ENCODE measurements at regions not wholly inside any gene's neighbourhood (a gene's known extent, or its start where the extent isn't known, plus 50 kb on each side); places are given as distances from the start of the nearest gene placed in this dataset.

DNA sequence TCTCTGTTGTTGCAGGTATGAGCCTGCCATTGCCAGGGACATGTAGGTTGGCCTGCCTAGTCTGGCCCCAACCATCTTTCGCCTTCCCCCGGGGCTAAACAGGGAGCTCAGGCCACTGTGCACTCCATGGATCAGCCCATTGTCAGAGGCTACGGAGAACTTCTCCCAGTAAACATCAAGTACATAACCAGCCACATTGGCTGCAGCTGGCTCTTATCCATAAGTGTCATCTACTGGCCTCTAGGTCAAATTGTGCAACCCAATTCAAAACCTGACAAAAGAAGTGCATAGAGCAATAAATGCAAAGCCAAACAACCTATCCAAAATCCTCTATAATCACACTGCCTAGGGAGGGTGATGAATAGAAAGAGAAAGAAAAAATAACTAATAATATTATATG, 418.1 kb upstream of the DCC start (continued):
- TF ChIP-seq, protein P1, sequence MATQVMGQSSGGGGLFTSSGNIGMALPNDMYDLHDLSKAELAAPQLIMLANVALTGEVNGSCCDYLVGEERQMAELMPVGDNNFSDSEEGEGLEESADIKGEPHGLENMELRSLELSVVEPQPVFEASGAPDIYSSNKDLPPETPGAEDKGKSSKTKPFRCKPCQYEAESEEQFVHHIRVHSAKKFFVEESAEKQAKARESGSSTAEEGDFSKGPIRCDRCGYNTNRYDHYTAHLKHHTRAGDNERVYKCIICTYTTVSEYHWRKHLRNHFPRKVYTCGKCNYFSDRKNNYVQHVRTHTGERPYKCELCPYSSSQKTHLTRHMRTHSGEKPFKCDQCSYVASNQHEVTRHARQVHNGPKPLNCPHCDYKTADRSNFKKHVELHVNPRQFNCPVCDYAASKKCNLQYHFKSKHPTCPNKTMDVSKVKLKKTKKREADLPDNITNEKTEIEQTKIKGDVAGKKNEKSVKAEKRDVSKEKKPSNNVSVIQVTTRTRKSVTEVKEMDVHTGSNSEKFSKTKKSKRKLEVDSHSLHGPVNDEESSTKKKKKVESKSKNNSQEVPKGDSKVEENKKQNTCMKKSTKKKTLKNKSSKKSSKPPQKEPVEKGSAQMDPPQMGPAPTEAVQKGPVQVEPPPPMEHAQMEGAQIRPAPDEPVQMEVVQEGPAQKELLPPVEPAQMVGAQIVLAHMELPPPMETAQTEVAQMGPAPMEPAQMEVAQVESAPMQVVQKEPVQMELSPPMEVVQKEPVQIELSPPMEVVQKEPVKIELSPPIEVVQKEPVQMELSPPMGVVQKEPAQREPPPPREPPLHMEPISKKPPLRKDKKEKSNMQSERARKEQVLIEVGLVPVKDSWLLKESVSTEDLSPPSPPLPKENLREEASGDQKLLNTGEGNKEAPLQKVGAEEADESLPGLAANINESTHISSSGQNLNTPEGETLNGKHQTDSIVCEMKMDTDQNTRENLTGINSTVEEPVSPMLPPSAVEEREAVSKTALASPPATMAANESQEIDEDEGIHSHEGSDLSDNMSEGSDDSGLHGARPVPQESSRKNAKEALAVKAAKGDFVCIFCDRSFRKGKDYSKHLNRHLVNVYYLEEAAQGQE (IDR thresholded peaks at IDR 0.05; ENCODE audit: low read depth), result no peak
- TF ChIP-seq TCF7L2 (IDR thresholded peaks at IDR 0.05; ENCODE audit: borderline replicate concordance, extremely low read depth, insufficient read depth, insufficient read length), result no peak

DNA sequence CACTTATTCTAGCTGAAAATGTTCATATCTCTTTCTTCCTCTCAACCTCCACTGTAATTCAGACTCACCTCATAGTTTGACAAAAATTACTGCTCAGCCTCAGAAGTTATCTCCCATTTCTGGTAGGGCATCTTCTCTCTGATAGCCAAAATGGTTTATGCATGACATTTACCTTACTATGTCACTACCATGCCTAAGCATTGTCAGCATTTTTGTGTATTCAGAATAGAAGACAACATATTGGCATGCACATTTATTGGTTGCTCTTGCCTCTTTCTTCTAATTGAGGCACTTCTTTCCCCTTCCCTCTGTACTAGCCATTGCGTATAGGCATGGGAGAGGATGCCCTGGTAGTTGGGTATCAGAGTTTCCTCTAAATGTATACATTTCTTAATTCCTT, 406.1 kb upstream of the DCC start:
- Histone ChIP-seq H4K20me1 (ENCODE audit: insufficient read depth) (no peaks in the 10 kb centered on the region), H2AFZ (ENCODE audit: low read depth, low read length, poor library complexity, severe bottlenecking) (no peak overlapping the region), H3K36me3 (ENCODE audit: control insufficient read depth in 1 of 2, insufficient read depth in 2 of 2, low read length in 2 of 2) (no peaks in the 10 kb centered on the region), H3K27me3 (ENCODE audit: insufficient read depth, low read length) (no peaks in the 10 kb centered on the region), H3K9ac (ENCODE audit: low read length) (no peak overlapping the region), H3K79me2 (ENCODE audit: insufficient read depth, low read length) (no peaks in the 10 kb centered on the region), H3K27ac (ENCODE audit: low read depth, low read length) (no peak overlapping the region), H3K9me2 (ENCODE audit: insufficient read depth) (no peaks in the 10 kb centered on the region), H3K4me1 (ENCODE audit: control insufficient read depth in 1 of 2, insufficient read depth in 2 of 2, low read length in 2 of 2) (no peaks in the 10 kb centered on the region), H3K9me3 (ENCODE audit: control insufficient read depth in 1 of 2, insufficient read depth in 1 of 2, low read depth in 1 of 2, low read length in 2 of 2) (peaks cover 8 to 17% of the 10 kb centered on the region in 2 experiments; a peak in 2 of 4 replicates), H3K4me3 (replicated peaks in 1 of 2; ENCODE audit: low read depth in 1 of 2, low read length in 2 of 2) (no peak overlapping the region), H3K4me2 (ENCODE audit: low read length) (no peak overlapping the region)
- POLR2A ChIA-PET, result no interaction called here
- DNase-seq (ENCODE audit: low read depth, low spot score) (no peak), ATAC-seq (no peak)
- CTCF ChIA-PET, result no interaction called here
- TF ChIP-seq EZH2 (IDR thresholded peaks at IDR 0.05), result no peak
- no peak for TF ChIP-seq CEBPB (IDR thresholded peaks at IDR 0.05; ENCODE audit: low read depth)
- TF ChIP-seq TCF7L2 (IDR thresholded peaks at IDR 0.05; ENCODE audit: borderline replicate concordance, extremely low read depth, insufficient read depth, insufficient read length), result no peak
- TF ChIP-seq ZNF274 (IDR thresholded peaks at IDR 0.05; ENCODE audit: low read depth, low read length), result no peak
- TF ChIP-seq ELF1 (IDR thresholded peaks at IDR 0.05; ENCODE audit: borderline replicate concordance, low read depth), result no peak
- no peak for TF ChIP-seq POLR2AphosphoS5 (IDR thresholded peaks at IDR 0.05; ENCODE audit: low read depth, low read length)
- no peak for TF ChIP-seq EGR1 (IDR thresholded peaks at IDR 0.05; ENCODE audit: low read depth)
- TF ChIP-seq SIN3A (IDR thresholded peaks at IDR 0.05; ENCODE audit: low read depth), result no peak
- TF ChIP-seq, protein P1 (IDR thresholded peaks at IDR 0.05; ENCODE audit: low read depth), result no peak
- no peak for TF ChIP-seq YY1 (IDR thresholded peaks at IDR 0.05; ENCODE audit: extremely low read depth, insufficient replicate concordance, low read depth, low read length)
- TF ChIP-seq, protein P2, sequence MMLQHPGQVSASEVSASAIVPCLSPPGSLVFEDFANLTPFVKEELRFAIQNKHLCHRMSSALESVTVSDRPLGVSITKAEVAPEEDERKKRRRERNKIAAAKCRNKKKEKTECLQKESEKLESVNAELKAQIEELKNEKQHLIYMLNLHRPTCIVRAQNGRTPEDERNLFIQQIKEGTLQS (IDR thresholded peaks at IDR 0.05), result no peak
- TF ChIP-seq, protein P3, sequence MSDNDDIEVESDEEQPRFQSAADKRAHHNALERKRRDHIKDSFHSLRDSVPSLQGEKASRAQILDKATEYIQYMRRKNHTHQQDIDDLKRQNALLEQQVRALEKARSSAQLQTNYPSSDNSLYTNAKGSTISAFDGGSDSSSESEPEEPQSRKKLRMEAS (IDR thresholded peaks at IDR 0.05), result no peak
- BruUV-seq (replicated peaks), result no TSS peak
- RAD21 ChIA-PET (ENCODE audit: low non-redundant PET in 1 of 2, low total read pairs in 2 of 2, uncharacterized antibody in 2 of 2, unreplicated experiment in 2 of 2), result no interaction called here
- intact Hi-C loops (cut with micrococcal nuclease), result no loop called here

Measured in HCT116 (cell line).